Astrocyte of the cerebellum (primary cell): ENCODE measurements at regions not wholly inside any gene's neighbourhood (a gene's known extent, or its start where the extent isn't known, plus 50 kb on each side); places are given as distances from the start of the nearest gene placed in this dataset.

ENCODE experiments used
- DNase-seq: peaks from one replicate; pipeline ENCODE4 v3.0.0-alpha.2; 2011; ENCODE audit warnings: low read depth
- H3K4me3 ChIP-seq: 2 replicates; pipeline ENCODE4 v1.5.1; 2011; ENCODE audit warnings: mild to moderate bottlenecking, low read depth, low read length, moderate library complexity
- in situ Hi-C: cut with HindIII; loops from 2 replicates; pipeline ENCODE4 v1.10.0; 2017; ENCODE audit warnings: low sequenced_read_pairs
- TF ChIP-seq, protein P1 (sequence below): IDR thresholded peaks from 2 replicates; pipeline ENCODE4 v1.5.1; 2012; ENCODE audit warnings: low read length, low read depth, moderate library complexity, mild to moderate bottlenecking; ENCODE audit errors: missing control alignments

DNA sequence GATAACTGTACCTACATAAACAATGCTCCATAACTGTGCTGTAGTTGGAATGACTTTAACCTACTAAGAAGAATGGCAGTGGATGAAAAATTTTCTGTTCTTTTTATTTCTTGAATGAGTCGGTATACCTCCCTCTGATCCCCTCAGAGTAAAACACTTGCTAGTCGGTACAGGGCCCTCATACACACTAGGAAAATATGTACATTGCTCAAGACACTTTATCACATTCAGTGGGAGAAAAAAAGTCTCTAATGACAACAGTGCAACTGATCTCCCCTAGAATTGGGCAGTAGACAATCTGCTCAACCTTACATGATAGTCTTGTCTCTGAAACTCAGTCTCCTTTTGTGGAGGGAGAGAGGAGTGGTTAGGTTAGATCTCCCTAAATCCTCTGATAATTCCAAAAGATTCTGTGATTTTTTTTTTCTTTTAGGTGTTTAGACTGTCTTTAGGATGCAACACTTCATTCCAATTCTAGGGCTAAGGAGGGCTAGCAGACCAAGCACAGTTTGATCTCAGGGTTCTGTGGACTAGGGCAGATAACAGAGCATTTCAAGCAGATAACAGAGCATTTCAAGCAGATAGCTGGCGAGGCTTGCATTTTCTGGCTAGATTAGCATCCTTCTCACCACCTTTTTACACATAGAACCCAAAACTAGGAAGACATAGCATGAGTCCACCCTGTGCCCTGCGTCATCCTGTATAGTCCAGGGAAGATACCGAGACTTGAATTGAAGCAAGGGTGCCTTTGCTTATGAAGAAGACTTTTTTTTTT lies 100.3 kb upstream of the TNFAIP3 start:
- H3K4me3 ChIP-seq: no peak overlapping the region
- in situ Hi-C loops: no loop called here
- DNase-seq: no peak
- TF ChIP-seq, protein P1, sequence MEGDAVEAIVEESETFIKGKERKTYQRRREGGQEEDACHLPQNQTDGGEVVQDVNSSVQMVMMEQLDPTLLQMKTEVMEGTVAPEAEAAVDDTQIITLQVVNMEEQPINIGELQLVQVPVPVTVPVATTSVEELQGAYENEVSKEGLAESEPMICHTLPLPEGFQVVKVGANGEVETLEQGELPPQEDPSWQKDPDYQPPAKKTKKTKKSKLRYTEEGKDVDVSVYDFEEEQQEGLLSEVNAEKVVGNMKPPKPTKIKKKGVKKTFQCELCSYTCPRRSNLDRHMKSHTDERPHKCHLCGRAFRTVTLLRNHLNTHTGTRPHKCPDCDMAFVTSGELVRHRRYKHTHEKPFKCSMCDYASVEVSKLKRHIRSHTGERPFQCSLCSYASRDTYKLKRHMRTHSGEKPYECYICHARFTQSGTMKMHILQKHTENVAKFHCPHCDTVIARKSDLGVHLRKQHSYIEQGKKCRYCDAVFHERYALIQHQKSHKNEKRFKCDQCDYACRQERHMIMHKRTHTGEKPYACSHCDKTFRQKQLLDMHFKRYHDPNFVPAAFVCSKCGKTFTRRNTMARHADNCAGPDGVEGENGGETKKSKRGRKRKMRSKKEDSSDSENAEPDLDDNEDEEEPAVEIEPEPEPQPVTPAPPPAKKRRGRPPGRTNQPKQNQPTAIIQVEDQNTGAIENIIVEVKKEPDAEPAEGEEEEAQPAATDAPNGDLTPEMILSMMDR: no peak

DNA sequence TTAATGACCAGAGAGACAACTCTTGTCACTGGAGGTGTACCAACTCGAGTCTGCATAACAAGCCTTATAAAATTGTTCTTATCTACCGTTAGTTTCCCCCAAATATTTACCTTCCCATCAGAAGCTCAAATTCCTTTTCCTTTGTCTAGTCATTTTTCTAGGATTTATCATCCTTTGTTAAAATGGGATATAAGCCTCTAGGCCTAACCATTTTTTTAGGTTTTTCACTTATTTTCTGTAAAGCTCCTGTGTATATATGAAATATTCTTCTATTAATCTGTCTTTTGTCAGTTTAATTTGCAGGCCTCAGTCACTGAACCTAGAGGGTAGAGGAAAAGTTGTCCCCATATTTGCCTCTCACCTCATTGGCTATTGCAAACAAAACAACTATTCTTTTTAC lies 99.6 kb upstream of the TNFAIP3 start:
- in situ Hi-C loops: no loop called here
- H3K4me3 ChIP-seq: no peak overlapping the region
- TF ChIP-seq, protein P1: no peak
- no peak for DNase-seq

DNA sequence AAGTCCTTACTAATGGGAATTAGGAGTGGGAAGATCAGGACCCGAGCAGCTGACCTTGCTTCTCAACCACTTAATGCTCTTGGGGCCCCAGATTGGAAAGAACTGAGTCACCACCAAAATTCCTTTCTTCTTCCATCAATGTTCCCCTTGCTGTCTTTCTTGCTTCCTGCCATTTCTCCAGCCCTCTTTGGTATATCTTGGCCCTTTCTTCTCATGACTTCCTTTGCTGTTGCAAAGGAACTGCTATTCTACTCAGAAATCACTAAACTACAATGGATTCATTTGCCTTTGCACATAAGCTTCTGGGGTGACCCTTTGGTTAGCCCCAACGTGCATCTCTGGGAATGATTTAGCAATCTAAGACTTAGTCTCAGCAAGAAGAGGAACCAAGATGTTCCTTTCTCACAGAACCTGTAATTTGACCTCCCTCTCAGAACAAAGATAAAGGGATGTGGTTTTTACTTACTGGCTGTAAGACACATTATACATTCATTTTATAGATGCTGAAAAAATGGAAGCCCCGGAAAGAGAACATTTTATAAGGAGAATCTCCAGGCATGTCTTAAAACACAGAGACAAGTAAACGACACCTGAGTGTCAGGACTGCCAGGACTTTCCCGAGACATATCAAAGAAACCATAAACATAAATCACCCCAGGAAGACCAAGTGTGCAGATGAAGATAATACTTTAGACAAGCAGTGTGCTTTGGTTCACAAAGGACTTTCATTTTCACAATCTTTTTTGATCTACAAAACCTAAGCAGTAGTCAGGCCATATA lies 99.0 kb upstream of the TNFAIP3 start:
- in situ Hi-C loops: no loop called here
- DNase-seq: peak; percentile 6
- TF ChIP-seq, protein P1: no peak
- no peak overlapping the region for H3K4me3 ChIP-seq

DNA sequence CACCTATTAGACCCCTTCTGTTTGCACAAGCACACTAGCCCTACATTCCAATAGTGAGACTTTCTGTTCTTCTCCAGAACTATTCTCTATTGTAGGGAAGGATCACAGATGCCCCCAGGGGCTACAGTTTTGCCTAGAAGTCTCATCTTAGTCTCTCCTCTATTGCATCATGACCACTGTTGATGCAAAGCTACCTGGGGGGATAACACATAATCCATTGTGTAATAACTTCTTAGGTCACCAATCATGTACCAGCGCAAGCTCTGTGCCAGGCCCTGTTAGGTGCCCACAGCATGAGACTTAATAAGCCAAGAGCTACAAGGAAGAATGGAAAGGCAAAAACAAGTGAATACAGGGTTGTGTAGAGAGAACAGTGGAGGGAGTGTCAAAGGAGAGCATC lies 98.1 kb upstream of the TNFAIP3 start:
- in situ Hi-C loops: no loop called here
- DNase-seq: no peak
- TF ChIP-seq, protein P1: no peak

DNA sequence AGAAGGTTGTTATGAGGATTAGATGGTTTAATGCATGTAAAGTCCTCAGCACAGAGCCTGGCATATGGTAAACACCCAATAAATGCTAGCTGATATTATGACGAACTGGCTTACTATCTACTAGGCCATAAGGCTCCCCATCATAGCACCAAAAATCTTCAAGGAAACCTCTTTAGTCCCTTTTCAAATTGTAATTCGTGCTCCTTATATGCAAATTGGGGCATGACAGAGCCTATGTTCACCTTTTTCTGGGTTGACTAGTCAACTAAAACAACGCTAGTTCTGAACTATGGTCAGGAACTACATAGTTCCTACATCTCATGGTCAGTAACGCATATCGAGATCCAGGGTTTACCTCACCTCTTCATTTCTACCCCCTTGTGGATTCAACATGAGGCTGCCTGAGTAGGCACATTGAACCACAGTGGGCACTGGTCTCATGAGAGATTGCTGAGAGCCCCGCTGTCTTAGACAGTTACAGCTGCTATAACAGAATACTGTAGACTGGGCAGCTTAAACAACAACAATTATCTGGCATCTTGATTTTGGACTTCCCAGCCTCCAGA lies 97.2 kb upstream of the TNFAIP3 start:
- no peak overlapping the region for H3K4me3 ChIP-seq
- TF ChIP-seq, protein P1: no peak
- in situ Hi-C loops: no loop called here
- DNase-seq: no peak

More for the DNA sequence above, 98.1 kb upstream of the TNFAIP3 start:
- H3K4me3 ChIP-seq: no peak overlapping the region

DNA sequence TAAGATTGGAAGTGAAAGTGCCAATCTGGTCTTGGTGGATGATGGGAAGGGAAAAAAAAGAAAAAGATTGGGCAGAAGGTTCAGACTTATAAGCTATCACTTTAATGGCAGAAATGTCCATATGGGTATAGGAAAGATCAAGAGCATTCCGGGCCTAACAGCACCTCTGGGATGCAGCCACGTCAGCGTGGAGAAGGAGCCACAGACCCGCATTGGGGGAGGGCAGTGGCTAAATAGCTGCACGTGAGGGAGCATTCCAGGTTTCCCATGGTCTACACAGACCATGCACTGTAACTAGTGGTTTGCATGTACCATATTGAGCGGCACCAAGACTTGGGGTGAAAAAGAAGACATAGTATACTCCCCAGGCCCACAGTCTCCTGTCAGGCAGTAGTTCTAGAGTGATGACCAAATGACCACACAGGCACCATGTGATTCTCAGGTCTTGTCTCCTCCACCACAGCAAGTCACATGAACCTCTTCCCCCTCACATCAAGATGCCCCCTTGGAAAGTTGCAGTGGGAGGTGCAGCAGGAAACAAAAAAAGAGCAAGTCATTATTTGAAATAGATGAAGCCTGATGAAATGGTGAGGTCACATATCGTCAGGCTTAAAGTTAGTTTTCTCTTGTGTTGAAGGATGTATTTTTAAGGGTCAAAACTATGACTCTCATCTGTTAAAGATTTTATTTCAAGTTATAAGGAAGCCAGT lies 94.4 kb upstream of the TNFAIP3 start:
- TF ChIP-seq, protein P1: no peak
- no peak for DNase-seq
- in situ Hi-C loops: no loop called here
- no peak overlapping the region for H3K4me3 ChIP-seq
